ENCODE measurements at regions not wholly inside any gene's neighbourhood (a gene's known extent, or its start where the extent isn't known, plus 50 kb on each side); places are given as distances from the start of the nearest gene placed in this dataset.
"Not testable (repeated sequence)": the region's sequence is repeated elsewhere in the genome, so short reads cannot be mapped to it uniquely, and the experiment has no call there.

DNA sequence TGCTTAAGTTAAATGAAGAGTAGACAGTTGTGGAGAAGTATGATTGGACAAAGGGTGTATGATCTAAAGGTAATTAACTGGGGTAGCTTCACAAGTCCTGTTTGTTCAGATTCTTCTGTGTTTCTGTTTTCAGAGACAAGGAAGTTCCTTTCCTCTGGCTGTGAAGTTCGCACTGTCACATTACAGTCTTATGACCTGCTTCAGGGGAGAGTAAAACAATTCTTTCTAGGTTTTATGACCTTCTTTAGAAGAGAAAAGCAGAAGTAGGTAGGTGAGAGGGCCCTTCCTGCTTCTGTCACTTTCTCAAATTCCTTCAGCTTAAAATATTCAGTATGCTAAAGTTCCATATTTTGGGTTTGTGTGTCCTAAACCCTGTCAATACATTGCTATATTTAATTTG is 211.9 kb downstream of the SOX3 start:
- no peak for ATAC-seq (ENCODE audit: low FRiP score)
- TF ChIP-seq CTCF (IDR thresholded peaks at IDR 0.05), result no peak
- DNase-seq (ENCODE audit: low spot score), result no peak

DNA sequence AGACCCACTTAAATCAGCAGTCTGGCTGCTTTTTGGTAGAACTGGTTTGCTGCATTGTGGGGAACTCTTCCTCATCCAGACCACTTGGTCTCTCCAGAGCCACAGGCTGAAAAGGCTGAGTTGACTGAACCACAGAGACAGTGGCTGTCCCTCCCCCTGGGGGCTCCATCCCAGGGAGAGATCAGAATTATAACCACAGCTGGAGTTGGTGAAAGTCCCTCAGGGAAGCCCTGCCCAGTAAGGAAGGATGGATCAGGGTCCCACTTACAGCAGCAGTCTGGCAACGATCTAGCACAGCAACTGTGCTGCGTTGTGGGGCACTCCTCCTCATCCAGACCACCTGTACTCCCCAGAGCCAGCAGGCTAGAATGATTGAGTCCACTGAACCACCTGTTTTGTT is 212.7 kb downstream of the SOX3 start:
- no peak for ATAC-seq (ENCODE audit: low FRiP score)
- no peak for DNase-seq (ENCODE audit: low spot score)
- TF ChIP-seq CTCF (IDR thresholded peaks at IDR 0.05), result no peak

DNA sequence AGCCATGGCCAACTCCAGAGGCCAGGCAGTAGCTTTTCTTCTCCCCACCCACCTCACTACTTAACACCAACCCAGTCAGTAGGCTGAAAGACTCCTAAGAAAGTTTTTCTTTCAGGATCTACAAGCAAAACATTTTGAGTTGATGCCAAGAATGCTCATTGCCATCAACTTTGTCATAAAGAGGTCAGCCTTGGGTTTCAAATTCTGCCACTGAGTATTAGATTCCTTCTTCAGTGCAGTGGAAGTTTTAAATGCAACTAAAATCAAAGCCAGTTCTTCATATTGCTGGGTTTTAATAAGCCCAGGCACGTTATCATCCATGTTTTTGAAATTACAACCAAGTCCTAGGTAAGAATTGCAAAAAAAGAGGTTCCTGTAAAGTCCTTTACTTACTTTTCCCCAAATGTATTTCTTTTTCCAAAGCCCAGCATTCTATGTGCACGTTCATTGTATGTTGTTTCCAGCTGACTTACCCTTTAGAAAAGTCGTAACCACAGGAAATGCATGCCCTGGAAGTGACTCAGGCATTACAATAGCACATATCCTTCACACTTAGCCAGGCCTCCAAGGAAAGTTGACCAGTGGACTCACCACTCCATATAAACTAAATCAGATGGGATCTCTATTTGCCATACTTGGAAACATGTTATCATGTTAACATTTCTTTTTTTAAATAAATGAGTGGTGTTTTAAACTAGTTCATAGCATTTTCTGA is 229.9 kb downstream of the SOX3 start:
- ATAC-seq (ENCODE audit: low FRiP score) (no peak), DNase-seq (ENCODE audit: low spot score) (no peak)
- TF ChIP-seq CTCF (IDR thresholded peaks at IDR 0.05), result no peak

- TF ChIP-seq CTCF (IDR thresholded peaks at IDR 0.05), result no peak
- ATAC-seq (ENCODE audit: low FRiP score) (no peak), DNase-seq (ENCODE audit: low spot score) (no peak)
Observed at GRCh38 chrX:140273921-140274320, 230.9 kb downstream of the SOX3 start.

GRCh38 chrX:140250391-140250790 is 254.5 kb downstream of the SOX3 start:
- ATAC-seq (ENCODE audit: low FRiP score) (no peak), DNase-seq (ENCODE audit: low spot score) (no peak)
- no peak for TF ChIP-seq CTCF (IDR thresholded peaks at IDR 0.05)

DNA sequence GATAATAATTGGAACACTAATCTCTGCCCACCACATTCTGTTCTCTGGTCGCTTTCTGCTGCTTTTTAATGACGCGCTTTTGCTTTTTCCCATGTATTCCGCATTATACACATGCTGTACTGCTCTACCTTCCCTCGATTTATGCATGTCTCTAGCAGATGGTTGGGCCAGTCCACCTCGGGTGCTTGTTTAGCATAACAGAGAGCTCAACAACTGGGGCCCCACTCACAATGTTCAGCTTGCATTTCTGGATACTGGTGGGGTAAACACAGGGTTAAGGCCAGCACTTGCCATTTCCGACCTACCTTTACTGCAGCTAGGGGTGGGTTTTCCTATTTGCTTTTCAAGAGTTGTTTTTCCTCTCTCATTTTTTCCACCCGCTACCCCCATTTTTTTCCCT is 255.8 kb downstream of the SOX3 start:
- TF ChIP-seq CTCF (IDR thresholded peaks at IDR 0.05), result no peak
- ATAC-seq (ENCODE audit: low FRiP score), result no peak
- no peak for DNase-seq (ENCODE audit: low spot score)

GRCh38 chrX:140229191-140229590 is 263.9 kb upstream of the CXorf66 start:
- ATAC-seq (ENCODE audit: low FRiP score) (no peak), DNase-seq (ENCODE audit: low spot score) (no peak)
- TF ChIP-seq CTCF (IDR thresholded peaks at IDR 0.05), result no peak

DNA sequence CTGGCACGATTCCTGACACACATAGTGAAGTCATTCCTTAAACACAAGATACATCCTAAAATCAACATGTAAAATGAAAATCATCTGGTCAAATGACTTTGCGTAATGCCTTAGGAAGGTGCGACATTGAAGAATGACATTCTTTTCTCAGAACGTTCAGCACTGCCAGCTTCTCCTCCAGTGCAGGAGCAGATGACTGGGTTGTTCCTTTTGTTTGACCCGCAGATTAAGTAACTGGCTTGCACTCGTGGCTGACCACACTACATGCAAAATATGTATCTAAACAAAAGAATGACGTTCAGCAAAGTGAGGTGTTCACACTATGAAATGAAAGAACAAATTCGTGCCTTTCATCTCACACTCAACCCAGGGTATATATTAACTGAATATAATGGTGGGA is 260.7 kb upstream of the CXorf66 start:
- not testable (repeated sequence) for DNase-seq (ENCODE audit: low spot score); ATAC-seq (ENCODE audit: low FRiP score)

GRCh38 chrX:140215894-140216293 is 250.6 kb upstream of the CXorf66 start:
- not testable (repeated sequence) for ATAC-seq (ENCODE audit: low FRiP score); DNase-seq (ENCODE audit: low spot score)

DNA sequence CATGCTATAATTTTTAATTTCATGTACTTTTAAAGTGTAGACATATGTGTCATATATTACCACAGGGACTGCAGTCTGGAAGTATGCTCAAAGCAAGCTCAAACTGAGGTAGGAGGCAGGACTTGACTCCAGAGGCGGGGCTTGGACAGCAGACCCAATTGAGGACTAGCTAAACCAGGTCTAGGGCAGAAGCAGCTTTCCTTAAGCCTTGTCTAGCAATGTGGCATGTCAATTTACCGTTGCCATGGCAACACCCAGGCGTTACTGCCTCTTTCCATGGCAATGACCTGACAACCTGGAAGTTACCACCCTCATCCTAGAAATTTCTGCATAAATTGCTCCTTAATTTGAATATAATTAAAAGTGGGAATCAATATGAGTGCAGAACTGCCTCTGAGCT is 249.2 kb upstream of the CXorf66 start:
- DNase-seq (ENCODE audit: low spot score); ATAC-seq (ENCODE audit: low FRiP score): not testable (repeated sequence)

Measured in omental fat pad (tissue), 3 donors.